ENCODE measurements at regions not wholly inside any gene's neighbourhood (a gene's known extent, or its start where the extent isn't known, plus 50 kb on each side); places are given as distances from the start of the nearest gene placed in this dataset.
A peak's percentile ranks its signal among the peaks of the same experiment; 100 is the strongest.
"Not testable (repeated sequence)": the region's sequence is repeated elsewhere in the genome, so short reads cannot be mapped to it uniquely, and the experiment has no call there.

GRCh38 chr5:7250611-7251010 lies 145.3 kb upstream of the ADCY2 start:
- no peak overlapping the region for H3K4me3 ChIP-seq
- H3K27ac ChIP-seq = peak overlapping the region in 3 of 21 experiments; percentile 24 to 55 (median 47)

- H3K4me3 ChIP-seq = no peak overlapping the region
Observed at GRCh38 chr5:7251132-7251531, 144.8 kb upstream of the ADCY2 start.

GRCh38 chr5:7261049-7261448 lies 134.9 kb upstream of the ADCY2 start:
- H3K4me3 ChIP-seq = no peak overlapping the region
- H3K27ac ChIP-seq = no peak overlapping the region

More at GRCh38 chr5:7251132-7251531, 144.8 kb upstream of the ADCY2 start:
- H3K27ac ChIP-seq = peak overlapping the region in 2 of 21 experiments; percentile 47 to 55

GRCh38 chr5:7261900-7262299 lies 134.0 kb upstream of the ADCY2 start:
- Histone ChIP-seq H3K4me3 (no peak overlapping the region), H3K27ac (no peak overlapping the region)

GRCh38 chr5:7263398-7264015 lies 132.4 kb upstream of the ADCY2 start:
- not testable (repeated sequence) for H3K4me3 ChIP-seq, H3K27ac ChIP-seq

- not testable (repeated sequence) for H3K27ac ChIP-seq, H3K4me3 ChIP-seq
Observed at GRCh38 chr5:7265776-7266175, 130.2 kb upstream of the ADCY2 start.

- H3K4me3 ChIP-seq, H3K27ac ChIP-seq: not testable (repeated sequence)
Observed at GRCh38 chr5:7268722-7269121, 127.2 kb upstream of the ADCY2 start.

GRCh38 chr5:7269591-7270274 lies 126.2 kb upstream of the ADCY2 start:
- H3K4me3 ChIP-seq = no peak overlapping the region
- no peak overlapping the region for H3K27ac ChIP-seq

GRCh38 chr5:7271435-7272084 lies 124.4 kb upstream of the ADCY2 start:
- Histone ChIP-seq H3K4me3 (no peak overlapping the region), H3K27ac (no peak overlapping the region)

- no peak overlapping the region for H3K27ac ChIP-seq
- H3K4me3 ChIP-seq = no peak overlapping the region
Observed at GRCh38 chr5:7272408-7272965, 123.5 kb upstream of the ADCY2 start.

- no peak overlapping the region for H3K4me3 ChIP-seq
- no peak overlapping the region for H3K27ac ChIP-seq
Observed at GRCh38 chr5:7274203-7274602, 121.7 kb upstream of the ADCY2 start.

- not testable (repeated sequence) for H3K4me3 ChIP-seq, H3K27ac ChIP-seq
Observed at GRCh38 chr5:7289634-7290033, 106.3 kb upstream of the ADCY2 start.

- H3K4me3 ChIP-seq, H3K27ac ChIP-seq: not testable (repeated sequence)
Observed at GRCh38 chr5:7297821-7298220, 98.1 kb upstream of the ADCY2 start.

GRCh38 chr5:7299731-7300130 lies 96.2 kb upstream of the ADCY2 start:
- not testable (repeated sequence) for H3K27ac ChIP-seq, H3K4me3 ChIP-seq

- H3K4me3 ChIP-seq, H3K27ac ChIP-seq: not testable (repeated sequence)
Observed at GRCh38 chr5:7305000-7305674, 90.8 kb upstream of the ADCY2 start.

- H3K27ac ChIP-seq, H3K4me3 ChIP-seq: not testable (repeated sequence)
Observed at GRCh38 chr5:7306556-7306955, 89.4 kb upstream of the ADCY2 start.

GRCh38 chr5:7307709-7308108 lies 88.2 kb upstream of the ADCY2 start:
- not testable (repeated sequence) for H3K27ac ChIP-seq, H3K4me3 ChIP-seq

GRCh38 chr5:7309715-7310114 lies 86.2 kb upstream of the ADCY2 start:
- H3K27ac ChIP-seq, H3K4me3 ChIP-seq: not testable (repeated sequence)

- not testable (repeated sequence) for H3K27ac ChIP-seq, H3K4me3 ChIP-seq
Observed at GRCh38 chr5:7310656-7311055, 85.3 kb upstream of the ADCY2 start.

- Histone ChIP-seq H3K27ac (no peak overlapping the region), H3K4me3 (no peak overlapping the region)
Observed at GRCh38 chr5:7315118-7315517, 80.8 kb upstream of the ADCY2 start.
